GM12801 (cell line): ENCODE measurements at regions not wholly inside any gene's neighbourhood (a gene's known extent, or its start where the extent isn't known, plus 50 kb on each side); places are given as distances from the start of the nearest gene placed in this dataset.

Experiments used
- CTCF ChIP-seq: IDR thresholded peaks from one replicate; pipeline ENCODE4 v1.5.1; 2011; ENCODE audit warnings: control low read depth; ENCODE audit not compliant: insufficient read length; ENCODE audit errors: extremely low read depth

- TF ChIP-seq CTCF: no peak
Measured at GRCh38 chr3:102225407-102226132, 209.2 kb upstream of the ZPLD1 start.

- TF ChIP-seq CTCF: no peak
Measured at GRCh38 chr3:102226463-102226862, 208.4 kb upstream of the ZPLD1 start.

DNA sequence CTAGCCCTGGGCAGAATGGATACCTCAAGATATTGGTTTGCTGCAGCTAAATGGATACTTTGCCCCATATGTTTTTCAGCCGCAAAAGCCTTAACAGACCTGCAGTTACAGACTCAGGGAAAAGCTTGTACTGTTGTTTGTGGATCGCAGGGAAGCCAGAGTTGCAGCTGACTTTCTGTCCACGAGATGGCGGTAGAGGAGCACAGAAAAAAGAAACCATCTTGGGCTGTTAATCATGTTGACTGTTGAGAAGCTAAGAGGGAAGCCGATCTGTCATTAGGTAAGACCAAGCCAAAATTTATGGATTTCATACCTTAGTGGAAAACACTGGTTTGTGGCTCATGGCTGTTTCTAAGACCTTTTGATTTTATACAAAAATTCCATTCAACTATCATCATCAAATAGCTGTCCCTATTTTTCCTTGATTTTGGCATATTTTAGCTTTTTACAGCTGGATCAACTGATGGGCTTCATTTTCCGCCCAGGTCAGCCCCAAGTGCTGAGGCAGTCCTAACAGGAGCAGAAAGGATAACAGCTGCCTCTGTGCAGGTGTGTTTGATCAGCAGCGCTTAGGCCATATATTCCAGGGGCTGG lies 205.7 kb upstream of the ZPLD1 start:
- peak; percentile 77 for TF ChIP-seq CTCF

DNA sequence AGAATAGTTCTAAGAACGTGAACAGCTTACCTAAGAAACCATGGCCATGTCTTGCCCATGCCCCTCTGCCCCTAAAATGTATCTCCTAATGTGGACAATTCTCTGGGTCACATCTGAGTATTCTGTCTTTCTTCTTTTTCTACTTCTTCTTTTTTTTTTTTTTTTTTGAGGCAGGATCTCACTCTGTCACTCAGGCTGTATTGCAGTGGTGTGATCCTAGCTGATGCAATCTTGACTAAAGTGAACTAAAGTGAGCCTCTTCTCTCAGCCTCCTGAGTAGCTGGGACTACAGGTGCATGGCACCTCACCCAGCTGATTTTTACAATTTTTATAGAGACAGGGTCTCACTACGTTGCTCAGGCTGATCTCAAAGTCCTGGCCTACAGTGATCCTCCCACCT lies 204.8 kb upstream of the ZPLD1 start:
- no peak for TF ChIP-seq CTCF

GRCh38 chr3:102233881-102234280 lies 200.9 kb upstream of the ZPLD1 start:
- TF ChIP-seq CTCF: no peak

DNA sequence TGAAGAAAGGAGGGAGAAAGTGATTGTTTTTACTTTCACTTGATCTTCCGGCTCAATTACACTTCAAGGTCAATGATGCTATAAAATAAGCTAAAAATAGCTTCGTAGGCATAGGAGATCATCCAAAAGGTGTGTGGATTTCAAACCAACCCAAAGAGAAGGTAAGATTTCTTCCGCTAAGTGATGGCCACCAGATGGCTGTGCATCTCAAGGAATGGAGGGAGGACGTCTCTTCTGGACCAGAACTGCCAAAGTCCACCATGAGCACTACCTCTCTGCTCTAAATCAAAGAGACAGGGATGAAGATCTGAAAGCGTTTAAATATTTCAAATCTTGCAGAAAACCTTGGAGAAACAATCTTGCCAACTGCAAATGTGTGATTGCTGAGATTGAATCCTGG lies 199.1 kb upstream of the ZPLD1 start:
- TF ChIP-seq CTCF: no peak

DNA sequence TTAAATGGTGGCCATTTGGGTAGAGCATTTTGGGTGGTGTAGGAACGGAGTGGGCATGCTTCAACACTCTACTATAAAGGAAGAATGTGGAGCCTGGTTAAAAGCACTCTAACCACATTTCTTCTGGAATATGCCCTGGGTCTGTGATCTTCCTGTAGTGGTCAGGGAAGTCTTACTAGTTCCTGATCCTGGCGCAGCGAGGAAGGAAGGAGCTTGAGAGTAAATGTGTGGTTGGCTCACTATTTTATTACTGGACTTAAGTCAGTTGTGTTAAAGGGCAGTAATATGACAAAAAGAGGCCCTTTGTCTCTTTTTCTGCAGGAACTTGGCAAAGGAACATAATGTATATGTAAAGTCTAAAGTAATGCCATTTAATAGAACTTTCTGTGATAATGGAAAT lies 197.6 kb upstream of the ZPLD1 start:
- no peak for TF ChIP-seq CTCF

- no peak for TF ChIP-seq CTCF
Measured at GRCh38 chr3:102237838-102238237, 197.0 kb upstream of the ZPLD1 start.
